ENCODE measurements at regions not wholly inside any gene's neighbourhood (a gene's known extent, or its start where the extent isn't known, plus 50 kb on each side); places are given as distances from the start of the nearest gene placed in this dataset.

DNA sequence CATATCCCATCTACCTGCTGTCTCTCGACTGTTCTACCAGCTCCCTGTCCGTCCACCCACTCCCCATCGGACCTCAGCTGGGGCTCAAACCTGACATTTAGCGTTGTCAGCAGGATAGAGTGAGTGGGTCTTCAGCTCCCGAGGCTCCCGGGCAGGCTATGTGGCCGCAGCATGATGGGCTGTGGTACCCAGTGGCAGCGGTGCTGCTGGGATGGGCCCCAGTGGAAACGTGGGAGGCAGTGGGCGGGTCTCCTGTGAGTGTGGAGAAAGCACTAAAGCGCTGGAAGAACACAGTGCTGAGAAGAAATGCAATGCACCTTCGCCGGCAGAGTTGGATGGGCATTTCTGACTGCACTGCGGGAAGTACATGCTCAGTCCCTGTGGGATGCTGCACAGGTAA lies 204.8 kb upstream of the SYT4 start:
- no peak for DNase-seq (ENCODE audit: low spot score)

DNA sequence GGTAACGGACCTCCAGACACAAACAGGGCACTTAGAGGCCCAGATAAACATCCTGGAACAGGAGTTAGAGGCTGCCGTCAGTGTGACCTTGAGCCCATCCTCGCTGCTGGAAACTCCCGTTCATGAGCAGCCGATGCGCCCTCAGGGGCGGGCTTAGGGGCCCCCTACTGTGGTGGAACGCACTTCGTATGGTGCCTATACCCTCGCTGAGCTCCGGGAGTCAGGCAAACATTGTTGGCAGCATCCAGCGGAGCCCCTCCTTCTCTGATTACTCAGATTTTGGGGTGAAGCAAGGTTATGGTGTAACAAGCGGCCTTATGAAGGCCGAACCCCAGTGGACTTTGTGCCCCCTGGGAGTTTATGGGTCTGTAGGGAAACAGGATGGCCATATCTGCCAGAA lies 205.3 kb upstream of the SYT4 start:
- DNase-seq (ENCODE audit: low spot score): no peak

DNA sequence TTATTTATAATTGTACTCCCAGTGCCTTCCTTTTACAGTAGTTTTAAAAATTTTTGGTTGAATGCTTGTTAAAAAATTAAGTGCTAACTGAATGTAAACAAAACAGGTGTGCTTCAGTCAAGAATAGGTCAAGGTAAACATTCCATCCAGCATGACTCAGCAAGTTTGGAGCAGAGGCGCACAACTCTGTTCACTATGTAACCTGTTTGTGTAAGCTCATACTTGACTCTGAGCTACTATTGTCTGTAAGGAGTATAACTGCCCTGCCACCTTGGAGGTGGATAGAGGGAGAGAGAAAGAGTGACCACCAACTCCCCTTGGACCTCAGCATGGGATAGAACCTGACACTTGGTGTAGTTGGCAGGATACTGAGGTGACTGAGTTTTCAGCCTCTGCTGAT lies 207.4 kb upstream of the SYT4 start:
- DNase-seq (ENCODE audit: low spot score): no peak

DNA sequence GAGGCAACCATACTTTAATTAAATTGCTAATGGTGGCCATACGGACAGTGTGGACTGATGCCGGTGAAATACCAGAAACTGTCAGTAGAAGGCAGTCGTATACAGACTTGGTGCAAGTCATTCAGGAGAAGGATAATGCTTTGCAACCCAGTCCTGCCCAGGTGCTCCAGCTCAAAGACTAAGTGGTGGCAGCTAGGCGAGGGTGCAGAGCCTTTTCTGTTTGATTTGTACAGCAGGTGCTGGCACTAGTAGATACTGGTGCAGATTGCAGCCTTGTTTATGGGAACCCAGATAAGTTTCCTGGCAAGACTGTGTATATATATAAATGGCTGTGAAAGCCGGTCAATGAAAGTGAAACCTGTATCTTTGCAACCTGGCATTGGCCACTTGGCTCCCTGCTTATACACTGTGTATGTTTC lies 208.3 kb upstream of the SYT4 start:
- DNase-seq (ENCODE audit: low spot score): peak; percentile 7

DNA sequence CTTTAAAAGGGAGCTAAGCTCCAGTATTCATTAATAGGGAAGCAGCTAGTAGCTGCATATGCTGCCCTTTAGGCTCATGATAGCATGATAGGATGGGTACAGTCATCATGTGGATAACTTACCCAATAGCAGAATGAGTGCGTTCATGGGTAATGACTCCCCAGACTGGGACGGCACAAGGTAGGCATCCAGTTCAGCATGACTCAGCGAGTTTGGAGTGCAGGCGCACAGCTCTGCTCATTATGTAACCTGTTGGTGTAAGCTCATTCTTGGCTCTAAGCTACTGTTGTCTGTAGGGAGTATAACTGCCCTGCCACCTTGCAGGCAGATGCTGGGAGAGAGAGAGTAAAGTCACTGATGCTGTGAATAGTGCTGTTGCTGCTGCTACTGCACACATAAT lies 209.2 kb upstream of the SYT4 start:
- no peak for DNase-seq (ENCODE audit: low spot score)

DNA sequence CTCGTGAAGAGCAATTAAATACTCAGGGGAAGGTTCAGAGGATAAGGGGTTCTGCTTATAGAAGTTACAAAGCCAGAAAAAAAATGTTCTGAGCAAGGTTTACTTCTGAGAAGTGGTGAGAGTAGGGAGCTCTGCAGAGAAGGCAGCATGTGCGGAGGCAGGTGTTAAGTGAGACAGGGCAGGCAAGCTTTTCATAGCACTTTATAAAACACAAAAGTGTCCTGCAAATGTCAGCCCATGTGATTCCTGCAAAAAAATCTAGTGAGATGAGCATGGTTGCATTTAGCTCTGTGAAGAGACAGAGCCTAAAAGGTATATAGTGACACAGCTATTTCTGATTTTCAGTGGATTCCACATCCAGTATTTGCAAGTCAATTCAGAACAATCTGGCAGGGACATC lies 223.8 kb upstream of the SYT4 start:
- DNase-seq (ENCODE audit: low spot score): no peak

DNA sequence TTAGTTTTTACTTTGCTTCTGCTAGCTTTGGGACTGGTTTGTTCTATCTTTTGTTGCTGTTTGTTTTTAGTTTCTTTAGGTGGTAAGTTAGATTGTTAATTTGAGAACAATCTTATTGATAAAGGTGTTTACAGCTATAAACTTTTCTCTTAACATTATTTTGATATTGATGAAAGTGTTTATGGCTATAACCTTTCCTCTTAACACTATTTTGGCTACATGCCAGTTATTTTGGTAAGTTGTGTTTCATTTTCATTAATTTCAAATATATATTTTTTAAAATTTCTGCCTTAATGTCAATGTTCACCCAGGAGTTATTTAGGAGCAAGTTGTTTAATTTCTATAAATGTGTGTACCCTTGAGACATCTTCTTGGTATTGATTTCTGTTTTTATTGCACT lies 229.6 kb upstream of the SYT4 start:
- no peak for DNase-seq (ENCODE audit: low spot score)

DNA sequence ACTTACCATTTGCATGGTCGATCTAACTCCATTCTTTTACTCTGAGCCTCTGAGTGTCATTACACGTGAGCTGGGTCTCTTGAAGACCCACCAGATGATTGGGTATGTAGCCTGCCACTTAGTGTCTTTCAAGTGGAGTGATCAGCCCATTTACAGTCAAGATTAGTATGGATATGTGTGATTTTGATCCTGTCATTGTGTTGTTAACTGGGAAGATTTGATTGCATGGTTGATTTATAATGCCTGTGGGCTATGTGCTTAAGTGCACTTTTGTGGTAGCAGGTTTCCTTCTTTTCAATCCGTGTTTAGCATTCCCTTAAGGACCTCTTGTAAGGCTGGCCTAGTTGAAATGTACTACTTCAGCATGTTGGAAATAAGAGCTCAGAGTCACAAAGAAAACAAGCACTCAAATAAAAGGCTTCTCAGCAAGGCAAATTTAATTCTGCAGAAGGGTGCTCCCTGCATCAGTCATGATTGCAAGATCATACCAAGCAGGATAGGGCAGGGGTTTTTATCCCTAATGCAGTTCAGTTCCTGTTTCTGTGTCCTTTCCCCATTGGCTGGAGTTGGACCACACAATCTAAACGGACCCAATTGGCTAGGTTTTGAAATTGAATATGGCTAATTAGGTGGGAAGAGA lies 230.7 kb upstream of the SYT4 start:
- no peak for DNase-seq (ENCODE audit: low spot score)

DNA sequence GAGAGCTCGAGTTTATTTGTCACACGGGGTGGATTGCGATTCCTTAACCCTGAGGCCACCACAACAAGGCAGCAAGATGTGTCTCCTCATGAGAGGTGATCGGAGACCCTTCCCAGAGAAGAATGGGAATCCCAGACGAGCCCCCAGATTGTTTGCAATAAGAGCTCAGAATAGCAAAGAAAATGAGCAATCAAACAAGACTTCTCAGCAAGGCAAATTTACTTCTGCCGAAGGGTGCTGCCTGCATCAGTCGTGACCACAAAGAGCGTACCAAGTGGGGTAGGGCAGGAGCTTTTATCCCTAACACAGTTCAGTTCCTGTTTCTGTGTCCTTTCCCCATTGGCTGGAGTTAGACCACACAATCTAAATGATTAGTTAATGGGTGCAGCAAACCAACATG lies 237.5 kb upstream of the SYT4 start:
- no peak for DNase-seq (ENCODE audit: low spot score)

DNA sequence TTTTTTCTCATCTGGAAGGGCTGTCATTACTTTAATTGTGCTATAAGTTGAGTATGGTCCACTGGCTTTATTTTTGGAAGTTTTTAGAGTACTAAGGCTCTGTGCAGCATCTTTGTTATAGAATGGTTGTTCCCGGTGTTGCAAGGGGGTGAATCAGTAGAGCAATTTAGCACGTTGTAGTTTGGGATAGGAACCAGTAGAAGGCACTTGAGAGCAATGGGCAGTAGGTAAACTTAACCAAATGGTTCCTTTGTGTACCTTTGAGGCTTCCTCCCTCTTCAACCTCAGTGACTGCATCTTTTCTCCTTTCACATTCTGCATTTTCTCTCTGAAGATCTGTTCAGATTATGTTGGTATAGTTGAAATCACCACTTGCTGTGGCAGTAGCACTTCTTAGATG lies 238.2 kb upstream of the SYT4 start:
- DNase-seq (ENCODE audit: low spot score): no peak

DNA sequence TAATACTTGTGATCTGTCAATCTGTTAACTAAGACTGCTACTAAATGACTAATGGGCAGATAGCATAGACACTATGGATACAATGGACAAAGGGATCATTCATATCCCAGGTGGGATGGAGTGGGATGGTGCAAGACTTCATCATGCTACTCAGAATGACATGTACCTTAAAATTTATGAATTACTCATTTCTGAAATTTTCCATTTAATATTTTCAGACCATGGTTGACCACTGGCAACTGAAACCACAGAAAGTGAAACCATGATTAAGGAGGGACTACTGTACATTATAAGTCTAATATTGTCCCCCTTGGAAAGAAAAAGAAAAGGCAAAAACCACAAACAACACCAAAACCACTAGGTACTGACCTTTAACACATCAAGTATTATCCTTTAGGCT lies 247.0 kb upstream of the SYT4 start:
- no peak for DNase-seq (ENCODE audit: low spot score)

DNA sequence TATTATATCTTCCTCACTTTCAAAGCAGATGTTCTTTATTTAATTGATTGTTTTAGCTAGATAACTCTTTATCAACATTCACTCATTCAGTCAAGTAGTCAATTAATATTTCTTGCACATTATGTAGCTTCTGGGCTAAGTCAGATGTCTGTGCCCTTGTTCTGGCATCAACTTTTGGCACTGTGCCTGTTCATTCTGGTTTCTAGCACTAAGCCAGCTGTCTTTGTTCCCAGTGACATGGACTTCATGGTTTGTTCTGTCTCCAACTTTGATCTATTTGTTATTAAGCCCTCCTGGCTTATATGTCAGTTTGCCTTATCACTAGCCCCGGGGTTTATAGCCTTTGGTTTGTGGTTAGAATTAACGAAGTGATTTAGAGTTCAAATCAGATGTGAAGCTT lies 247.9 kb upstream of the SYT4 start:
- DNase-seq (ENCODE audit: low spot score): no peak

DNA sequence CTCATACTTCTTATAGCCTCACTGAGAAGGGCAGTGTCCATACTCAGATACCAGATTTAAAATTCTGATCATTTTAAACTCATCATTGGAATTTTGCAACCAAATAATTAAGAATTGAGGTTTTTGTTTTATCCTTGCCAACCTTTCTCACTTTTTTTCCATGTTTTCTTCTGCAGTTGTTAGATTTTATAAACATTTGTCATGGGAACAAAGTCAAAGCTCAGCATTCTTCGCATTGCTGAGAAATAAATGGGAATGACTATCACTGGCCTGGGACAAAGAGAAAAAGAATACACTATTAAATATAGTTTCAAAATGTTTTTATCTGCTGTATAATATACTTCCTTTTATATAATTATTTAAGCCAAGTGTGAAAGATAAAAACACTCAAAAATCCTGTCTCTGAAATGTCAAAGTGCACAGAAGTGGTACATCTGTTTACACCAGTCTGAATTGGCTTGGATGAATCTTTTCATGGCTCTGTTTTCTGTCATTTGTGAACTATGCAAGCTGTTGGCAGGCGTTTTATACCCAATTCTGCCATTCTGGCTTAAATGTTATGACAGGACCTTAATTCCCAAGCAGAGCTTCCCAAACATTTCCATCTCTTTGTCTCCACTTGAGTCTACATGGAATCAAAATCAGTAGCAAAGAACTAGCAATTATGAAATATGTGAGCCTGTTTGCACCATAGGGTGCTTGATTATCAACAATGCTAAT lies 249.3 kb upstream of the SYT4 start:
- peak; percentile 12 for DNase-seq (ENCODE audit: low spot score)

DNA sequence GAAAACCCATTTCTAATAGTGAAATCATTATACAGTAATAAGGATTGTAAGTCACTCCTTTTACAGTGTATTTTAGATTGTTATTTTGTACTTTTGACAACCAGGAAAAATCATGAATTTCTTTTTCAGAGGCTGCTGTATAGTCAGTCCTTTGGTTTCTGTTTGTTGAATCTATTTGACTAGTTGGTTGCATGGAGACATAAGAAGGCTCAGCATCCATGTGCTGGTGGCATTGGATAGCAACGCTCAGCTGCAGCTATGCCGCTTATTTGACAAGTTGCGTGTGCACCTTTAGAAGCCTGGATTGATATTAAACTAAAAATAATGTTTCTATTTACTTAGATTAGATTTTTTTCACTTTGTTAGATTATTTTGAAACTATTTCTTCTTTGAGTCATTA lies 254.1 kb upstream of the SYT4 start:
- DNase-seq (ENCODE audit: low spot score): no peak

DNA sequence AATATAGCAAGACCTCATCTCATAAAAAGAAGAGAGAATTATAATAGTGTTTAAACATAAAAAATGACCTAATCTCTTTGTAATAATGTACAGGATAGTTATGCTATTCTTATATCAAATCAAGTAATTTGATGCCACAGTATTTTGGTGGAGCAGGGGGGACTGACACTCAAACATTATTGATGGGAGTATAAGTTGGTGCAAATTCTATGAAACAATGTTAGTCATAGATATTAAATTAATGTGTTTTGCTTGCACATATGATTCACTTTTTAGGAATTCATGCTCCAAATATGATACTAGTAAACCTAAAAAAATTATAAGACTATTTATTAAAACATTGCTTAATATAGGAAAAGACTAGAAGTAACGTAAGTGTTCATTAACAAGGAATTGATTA lies 256.1 kb upstream of the SYT4 start:
- DNase-seq (ENCODE audit: low spot score): no peak

DNA sequence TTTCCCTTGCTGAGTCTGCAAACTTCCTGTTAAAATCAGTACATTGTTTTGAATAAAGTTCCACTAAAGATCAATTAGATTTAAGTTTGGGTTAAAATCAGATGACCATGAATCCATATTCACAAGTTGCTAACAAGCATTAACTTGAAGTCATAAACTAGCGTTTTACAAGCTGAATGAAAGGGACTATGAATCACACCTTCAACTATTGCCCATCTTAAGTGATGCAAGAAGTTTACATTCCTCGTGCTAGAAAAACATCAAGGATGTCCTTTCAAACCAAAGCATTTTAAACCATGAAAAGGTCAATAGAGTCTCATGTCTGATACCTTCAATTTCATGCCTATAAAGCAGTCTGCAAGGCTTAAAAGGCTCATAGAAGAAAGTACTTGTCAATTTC lies 257.2 kb upstream of the SYT4 start:
- DNase-seq (ENCODE audit: low spot score): peak; percentile 7

DNA sequence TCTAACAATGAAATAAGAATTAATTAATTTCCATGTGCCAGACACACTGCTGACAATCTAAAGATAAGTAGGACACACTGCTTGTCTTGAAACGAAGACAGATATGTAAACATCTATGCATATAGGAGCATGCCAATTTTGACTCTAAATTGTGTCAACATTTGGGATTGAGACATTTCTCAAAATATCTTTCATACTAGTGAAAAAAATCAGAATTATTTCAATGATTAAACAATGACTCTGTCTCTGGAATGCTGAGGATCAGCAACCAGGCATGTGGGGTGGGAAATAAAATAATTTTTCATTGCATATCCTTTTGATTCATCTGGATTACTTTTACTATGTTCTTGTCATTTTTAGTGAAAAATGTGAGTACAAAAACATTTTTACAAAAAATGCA lies 262.6 kb upstream of the SYT4 start:
- DNase-seq (ENCODE audit: low spot score): peak; percentile 36

DNA sequence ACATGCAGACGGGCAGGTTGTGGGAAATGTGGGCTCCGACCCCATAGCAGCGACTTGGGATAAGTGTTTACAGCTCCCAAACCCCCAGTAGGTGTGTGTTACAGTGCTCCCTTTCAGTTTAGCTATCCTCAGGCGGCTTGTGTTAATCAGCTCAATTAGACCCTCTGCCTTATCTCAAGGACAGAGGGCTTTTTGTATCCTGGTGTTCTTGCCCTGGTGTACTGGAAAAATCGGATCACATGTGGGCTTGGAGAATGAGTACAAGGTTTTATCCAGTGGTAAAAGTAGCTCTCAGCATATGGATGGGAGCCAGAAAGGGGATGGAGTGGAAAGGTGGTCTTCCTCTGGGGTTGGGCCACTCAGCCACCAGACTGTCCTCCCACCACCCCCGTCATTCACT lies 264.7 kb upstream of the SYT4 start:
- DNase-seq (ENCODE audit: low spot score): no peak

DNA sequence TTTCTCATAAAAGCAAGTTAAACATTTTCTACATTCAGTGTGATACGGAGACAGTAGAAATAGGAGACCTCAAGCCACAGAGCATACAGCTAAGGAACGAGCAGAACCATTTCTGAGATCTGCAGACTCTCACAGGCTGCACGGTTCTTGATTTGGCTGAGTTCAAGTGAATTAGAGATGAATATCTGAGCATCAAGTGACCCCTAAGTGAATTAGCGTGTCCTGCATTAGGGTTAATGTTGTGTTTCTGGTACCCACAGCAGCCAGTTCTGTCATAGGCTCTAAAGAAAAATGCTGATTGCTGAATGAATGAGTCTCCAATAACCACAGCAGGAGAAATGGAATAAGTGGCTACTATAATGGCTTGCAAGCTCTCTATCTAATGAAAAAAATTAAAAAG lies 265.9 kb upstream of the SYT4 start:
- no peak for DNase-seq (ENCODE audit: low spot score)

DNA sequence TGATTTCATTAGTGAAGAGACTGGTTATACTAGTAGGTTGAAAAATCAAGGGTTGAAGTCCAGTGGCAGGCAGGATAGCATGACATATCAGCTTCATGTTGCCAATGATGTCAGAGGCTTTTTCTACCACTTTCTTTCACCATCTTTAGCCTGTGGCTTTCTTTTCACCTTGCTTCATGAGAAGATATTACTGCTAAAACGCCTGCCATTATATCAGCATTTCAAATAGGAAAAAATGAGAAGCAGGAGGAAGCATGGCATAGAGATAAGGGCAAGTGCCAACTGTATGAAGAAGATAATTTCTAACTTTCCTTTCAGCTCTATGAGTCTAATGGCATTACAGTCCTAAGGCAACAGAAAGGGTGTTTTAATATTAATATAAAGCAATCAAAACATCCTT lies 270.2 kb upstream of the SYT4 start:
- no peak for DNase-seq (ENCODE audit: low spot score)

DNA sequence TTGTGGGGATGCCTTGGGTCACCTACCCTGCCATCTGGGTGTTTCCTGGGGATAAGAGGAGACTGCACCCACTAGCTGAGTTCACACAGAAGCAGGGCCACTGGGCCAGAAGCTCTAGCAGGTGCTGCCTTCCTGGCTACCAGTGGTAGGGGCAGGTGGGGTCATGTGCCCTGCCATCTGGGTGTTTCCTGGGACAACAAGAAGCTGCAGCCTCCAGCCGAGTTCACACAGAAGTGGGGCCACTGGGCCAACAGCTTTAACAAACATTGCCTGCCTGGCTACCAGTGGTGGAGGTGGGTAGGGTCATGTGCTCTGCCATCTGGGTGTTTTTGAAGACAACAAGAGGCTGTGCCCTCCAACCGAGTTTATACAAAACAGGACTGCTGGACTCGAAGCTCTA lies 282.2 kb upstream of the SYT4 start:
- DNase-seq (ENCODE audit: low spot score): no peak

DNA sequence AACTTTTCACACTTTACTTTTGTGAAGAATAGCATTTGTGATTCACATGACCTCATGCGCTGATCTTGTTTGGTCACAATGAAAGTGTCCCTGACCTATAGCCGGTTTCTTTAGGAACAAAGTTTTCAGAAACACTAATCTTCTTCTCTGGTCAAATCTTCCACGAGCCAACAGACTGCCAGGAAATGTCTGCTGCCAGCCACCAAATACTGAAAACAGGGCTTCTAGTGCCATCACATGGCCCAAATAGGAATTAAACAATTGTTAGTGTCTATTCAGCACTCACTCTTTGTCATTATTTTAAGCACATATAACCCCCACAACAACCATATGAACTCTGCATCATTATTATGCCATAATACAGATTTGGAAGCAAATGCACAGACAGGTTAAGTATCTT lies 286.5 kb upstream of the SYT4 start:
- DNase-seq (ENCODE audit: low spot score): peak; percentile 41

DNA sequence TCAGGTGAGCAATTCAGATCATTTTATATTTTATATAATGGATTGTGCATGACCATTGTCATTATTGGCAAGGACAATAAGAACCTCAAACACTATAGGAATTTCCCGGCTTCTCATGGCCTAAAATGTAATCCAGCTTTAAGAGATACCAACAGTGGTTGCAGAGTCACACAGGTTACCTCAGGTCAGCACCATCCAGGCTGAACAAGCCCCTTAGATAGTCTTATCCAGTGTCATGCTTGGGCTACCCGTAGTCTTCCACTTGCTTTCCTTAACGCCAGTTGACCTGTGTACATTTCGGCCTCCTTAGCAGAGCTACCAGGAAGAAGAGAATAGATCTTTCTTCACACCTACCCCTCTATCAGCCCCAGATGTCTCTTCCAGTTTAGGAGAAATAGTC lies 293.3 kb upstream of the SYT4 start:
- no peak for DNase-seq (ENCODE audit: low spot score)

DNA sequence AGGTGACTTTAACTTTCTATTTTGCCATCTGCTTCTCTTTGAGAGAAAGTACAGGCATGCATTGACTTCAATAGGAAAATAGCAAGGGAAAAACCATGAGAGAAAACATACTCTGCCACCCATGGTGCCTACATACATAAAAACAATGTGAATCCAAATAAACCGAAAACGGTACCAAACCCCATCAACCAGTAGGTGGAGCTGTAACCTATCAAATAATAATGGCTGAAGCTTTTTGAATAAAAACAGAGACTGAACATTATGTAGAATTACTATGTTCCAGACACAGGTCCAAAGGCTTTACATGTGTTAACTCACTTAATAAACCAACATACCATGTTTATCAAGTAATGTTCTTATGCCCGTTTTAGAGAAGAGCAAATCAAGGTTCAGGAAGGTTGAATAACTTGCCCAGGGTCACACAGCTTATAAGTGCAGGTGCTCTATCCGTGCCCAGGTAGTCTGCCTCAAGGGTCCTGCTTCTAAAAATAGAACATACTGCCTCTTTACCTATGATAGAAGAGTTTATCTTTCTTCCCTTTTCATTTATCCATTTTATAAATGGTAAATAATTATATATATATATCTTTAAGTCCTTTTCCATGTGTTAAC lies 293.9 kb upstream of the SYT4 start:
- peak; percentile 45 for DNase-seq (ENCODE audit: low spot score)

Data from GM03348 (cell line).